ENCODE measurements at regions not wholly inside any gene's neighbourhood (a gene's known extent, or its start where the extent isn't known, plus 50 kb on each side); places are given as distances from the start of the nearest gene placed in this dataset.

- TF ChIP-seq, protein P1, sequence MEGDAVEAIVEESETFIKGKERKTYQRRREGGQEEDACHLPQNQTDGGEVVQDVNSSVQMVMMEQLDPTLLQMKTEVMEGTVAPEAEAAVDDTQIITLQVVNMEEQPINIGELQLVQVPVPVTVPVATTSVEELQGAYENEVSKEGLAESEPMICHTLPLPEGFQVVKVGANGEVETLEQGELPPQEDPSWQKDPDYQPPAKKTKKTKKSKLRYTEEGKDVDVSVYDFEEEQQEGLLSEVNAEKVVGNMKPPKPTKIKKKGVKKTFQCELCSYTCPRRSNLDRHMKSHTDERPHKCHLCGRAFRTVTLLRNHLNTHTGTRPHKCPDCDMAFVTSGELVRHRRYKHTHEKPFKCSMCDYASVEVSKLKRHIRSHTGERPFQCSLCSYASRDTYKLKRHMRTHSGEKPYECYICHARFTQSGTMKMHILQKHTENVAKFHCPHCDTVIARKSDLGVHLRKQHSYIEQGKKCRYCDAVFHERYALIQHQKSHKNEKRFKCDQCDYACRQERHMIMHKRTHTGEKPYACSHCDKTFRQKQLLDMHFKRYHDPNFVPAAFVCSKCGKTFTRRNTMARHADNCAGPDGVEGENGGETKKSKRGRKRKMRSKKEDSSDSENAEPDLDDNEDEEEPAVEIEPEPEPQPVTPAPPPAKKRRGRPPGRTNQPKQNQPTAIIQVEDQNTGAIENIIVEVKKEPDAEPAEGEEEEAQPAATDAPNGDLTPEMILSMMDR (conservative IDR thresholded peaks at IDR 0.05 in 1 of 2, IDR thresholded peaks at IDR 0.05 in 1 of 2; ENCODE audit: low read depth in 1 of 2, low read length in 2 of 2) = no peak
- no peak for TF ChIP-seq EZH2 (IDR thresholded peaks at IDR 0.05; ENCODE audit: low read length, missing control alignments)
Measured at GRCh38 chr17:33403194-33403593, 110.1 kb upstream of the ASIC2 start.

Data from fibroblast of lung (primary cell).